ENCODE measurements at regions not wholly inside any gene's neighbourhood (a gene's known extent, or its start where the extent isn't known, plus 50 kb on each side); places are given as distances from the start of the nearest gene placed in this dataset.

DNA sequence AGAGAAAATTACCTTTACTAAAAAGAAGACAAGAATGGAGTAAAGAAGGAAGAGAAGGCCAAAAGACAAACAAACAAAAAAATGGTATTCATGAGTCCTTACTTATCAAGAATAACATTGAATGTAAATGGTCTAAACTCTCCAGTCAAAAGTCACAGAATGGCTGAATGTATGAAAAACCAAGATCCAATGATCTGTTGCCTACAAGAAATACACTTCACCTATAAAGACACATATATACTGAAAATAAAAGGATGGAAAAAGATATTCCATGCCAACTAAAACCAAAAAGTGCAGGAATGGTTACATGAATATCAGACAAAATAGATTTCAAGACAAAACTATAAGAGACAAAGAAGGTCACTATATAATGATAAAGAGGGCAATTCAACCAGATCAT is 65.0 kb upstream of the ASXL3 start:
- TF ChIP-seq, protein P1, sequence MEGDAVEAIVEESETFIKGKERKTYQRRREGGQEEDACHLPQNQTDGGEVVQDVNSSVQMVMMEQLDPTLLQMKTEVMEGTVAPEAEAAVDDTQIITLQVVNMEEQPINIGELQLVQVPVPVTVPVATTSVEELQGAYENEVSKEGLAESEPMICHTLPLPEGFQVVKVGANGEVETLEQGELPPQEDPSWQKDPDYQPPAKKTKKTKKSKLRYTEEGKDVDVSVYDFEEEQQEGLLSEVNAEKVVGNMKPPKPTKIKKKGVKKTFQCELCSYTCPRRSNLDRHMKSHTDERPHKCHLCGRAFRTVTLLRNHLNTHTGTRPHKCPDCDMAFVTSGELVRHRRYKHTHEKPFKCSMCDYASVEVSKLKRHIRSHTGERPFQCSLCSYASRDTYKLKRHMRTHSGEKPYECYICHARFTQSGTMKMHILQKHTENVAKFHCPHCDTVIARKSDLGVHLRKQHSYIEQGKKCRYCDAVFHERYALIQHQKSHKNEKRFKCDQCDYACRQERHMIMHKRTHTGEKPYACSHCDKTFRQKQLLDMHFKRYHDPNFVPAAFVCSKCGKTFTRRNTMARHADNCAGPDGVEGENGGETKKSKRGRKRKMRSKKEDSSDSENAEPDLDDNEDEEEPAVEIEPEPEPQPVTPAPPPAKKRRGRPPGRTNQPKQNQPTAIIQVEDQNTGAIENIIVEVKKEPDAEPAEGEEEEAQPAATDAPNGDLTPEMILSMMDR (conservative IDR thresholded peaks at IDR 0.05; ENCODE audit: low read depth, low read length) = no peak
- TF ChIP-seq EZH2 (IDR thresholded peaks at IDR 0.05; ENCODE audit: low read length, unreplicated experiment) = no peak

Data from PC-3 (cell line).